ENCODE measurements at regions not wholly inside any gene's neighbourhood (a gene's known extent, or its start where the extent isn't known, plus 50 kb on each side); places are given as distances from the start of the nearest gene placed in this dataset.

DNA sequence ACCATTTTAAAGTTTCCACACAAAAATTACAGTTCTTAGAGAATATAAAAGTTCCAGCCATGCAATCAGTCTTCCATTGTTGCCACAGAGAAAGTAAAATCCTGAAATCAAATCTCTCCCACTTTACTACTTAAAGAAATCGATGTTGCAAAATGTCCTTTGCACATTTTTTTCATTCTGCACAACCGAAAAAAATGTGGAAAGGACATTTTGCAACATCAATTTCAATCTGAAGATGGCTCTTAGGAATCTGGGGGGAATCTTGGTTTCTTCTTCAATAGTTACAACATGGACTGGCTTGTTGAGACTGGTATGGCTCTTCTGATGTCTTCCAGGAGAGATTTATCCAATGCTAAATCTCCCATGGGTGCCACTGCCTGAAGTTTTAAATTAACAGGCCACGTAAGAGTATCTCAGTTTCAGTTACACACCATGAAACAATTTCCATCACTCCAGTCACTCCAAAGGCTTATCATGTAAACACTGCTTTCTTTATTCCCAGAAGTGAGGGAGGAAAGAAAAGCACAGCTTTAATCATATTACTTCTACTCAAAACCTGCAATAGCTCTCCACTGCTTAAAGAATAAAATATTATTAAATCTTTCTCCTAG lies 55.8 kb upstream of the CTNNB1 start:
- DNase-seq (ENCODE audit: low read depth), result no peak

DNA sequence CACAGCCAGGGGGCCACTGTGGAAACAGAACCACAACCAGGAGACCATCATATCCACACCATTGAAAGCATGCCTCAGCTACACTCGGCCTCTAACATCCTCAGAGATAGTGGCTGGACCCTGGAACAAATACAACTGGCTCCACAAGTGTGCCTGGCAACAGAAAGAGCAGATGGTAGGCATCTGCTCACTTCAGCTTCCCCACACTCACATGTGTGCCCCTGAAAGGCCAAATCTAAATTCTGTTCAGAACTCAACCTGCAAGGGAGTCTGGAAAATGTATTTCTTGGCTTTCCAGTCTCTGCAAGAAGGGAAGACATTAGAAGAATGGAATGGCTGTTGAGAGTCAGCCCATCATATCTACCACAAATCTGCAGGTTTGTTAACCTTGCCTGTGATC lies 54.7 kb upstream of the CTNNB1 start:
- no peak for DNase-seq (ENCODE audit: low read depth)

- peak; percentile 68 for DNase-seq (ENCODE audit: low read depth)
These were observed 50.8 kb upstream of the CTNNB1 start for GRCh38 chr3:41148478-41148877.

GRCh38 chr3:41148901-41149300 lies 50.4 kb upstream of the CTNNB1 start:
- no peak for DNase-seq (ENCODE audit: low read depth)
